H1 (cell line): ENCODE measurements at regions not wholly inside any gene's neighbourhood (a gene's known extent, or its start where the extent isn't known, plus 50 kb on each side); places are given as distances from the start of the nearest gene placed in this dataset.

Experiments used
- CTCF ChIA-PET: fragments of 300-600 bp; sonication (Branson Sonifier 250); formaldehyde crosslinking; loops from one replicate; lab custom pipeline; 2021; ENCODE audit not compliant: partially characterized antibody; lab: Charles Lee
- POLR2A ChIA-PET: fragments of 300-600 bp; sonication (Branson Sonifier 250); formaldehyde crosslinking; loops from one replicate; lab custom pipeline; 2021; ENCODE audit warnings: inconsistent platforms; ENCODE audit not compliant: partially characterized antibody; lab: Charles Lee
- DNase-seq, 2 experiments: peaks; one replicate each; pipeline versions ENCODE4 v3.0.0 to v3.0.0-alpha.2; 2010 to 2022; ENCODE audit warnings: low spot score in 2 of 2, low read depth in 1 of 2, mixed read lengths in 1 of 2
- FAIRE-seq: peaks from 2 replicates; lab custom pipeline; 2011; peaks lifted over from hg19 to GRCh38; lab: Jason Lieb, UNC
- H2AFZ ChIP-seq: 2 replicates; pipeline ENCODE4 v1.8.1; 2012; ENCODE audit warnings: low read length, inconsistent platforms
- H2AK5ac ChIP-seq: 2 replicates; pipeline ENCODE4 v1.6.1; 2013; ENCODE audit warnings: low read depth, low read length
- H2BK120ac ChIP-seq: replicated peaks from 2 replicates; pipeline ENCODE3; 2013; ENCODE audit warnings: low read depth, low read length, inconsistent platforms
- H2BK12ac ChIP-seq: 2 replicates; pipeline ENCODE4 v1.6.1; 2013; ENCODE audit warnings: low read depth, low read length
- H2BK15ac ChIP-seq: 2 replicates; pipeline ENCODE4 v1.6.1; 2013; ENCODE audit warnings: low read length
- H2BK20ac ChIP-seq: 2 replicates; pipeline ENCODE4 v1.6.1; 2013; ENCODE audit warnings: low read length
- H2BK5ac ChIP-seq: 2 replicates; pipeline ENCODE4 v1.6.1; 2013; ENCODE audit warnings: low read depth, low read length
- H3K14ac ChIP-seq: 2 replicates; pipeline ENCODE4 v1.6.1; 2013; ENCODE audit warnings: inconsistent platforms; ENCODE audit not compliant: insufficient read length
- H3K18ac ChIP-seq: 2 replicates; pipeline ENCODE4 v1.6.1; 2013; ENCODE audit warnings: low read length; ENCODE audit errors: extremely low read depth
- H3K23ac ChIP-seq: 2 replicates; pipeline ENCODE4 v1.6.1; 2013; ENCODE audit warnings: inconsistent platforms; ENCODE audit not compliant: insufficient read length
- H3K23me2 ChIP-seq: 2 replicates; pipeline ENCODE4 v1.6.1; 2013; ENCODE audit warnings: low read depth, low read length
- H3K27ac ChIP-seq: 2 replicates; pipeline ENCODE4 v1.6.1; 2011; ENCODE audit warnings: low read depth, low read length, inconsistent platforms
- H3K27me3 ChIP-seq, 4 experiments: replicated peaks in 1 of 4; 1 replicate in 1 of 4; 2 replicates in 3 of 4; pipeline versions ENCODE4 v1.6.1 to v1.8.1; 2011 to 2013; ENCODE audit warnings: low read length in 3 of 4, mild to moderate bottlenecking in 3 of 4, inconsistent platforms in 2 of 4, mixed read lengths in 2 of 4, moderate library complexity in 1 of 4; ENCODE audit not compliant: control insufficient read depth in 3 of 4, insufficient read depth in 3 of 4; ENCODE audit errors: extremely low read depth in 1 of 4
- H3K36me3 ChIP-seq, 4 experiments: 2 replicates each; pipeline versions ENCODE4 v1.6.1 to v1.8.1; 2011 to 2013; ENCODE audit warnings: mild to moderate bottlenecking in 4 of 4, low read length in 3 of 4, moderate library complexity in 2 of 4, control low read depth in 1 of 4, inconsistent platforms in 1 of 4; ENCODE audit not compliant: insufficient read depth in 4 of 4, control insufficient read depth in 2 of 4
- H3K4ac ChIP-seq: replicated peaks from 2 replicates; pipeline ENCODE3; 2013; ENCODE audit warnings: low read length, low read depth, mixed read lengths, inconsistent platforms; ENCODE audit not compliant: insufficient read length
- H3K4me1 ChIP-seq, 4 experiments: replicated peaks in 1 of 4; 1 replicate in 1 of 4; 2 replicates in 3 of 4; pipeline versions ENCODE4 v1.6.1 to v1.8.1; 2011 to 2013; ENCODE audit warnings: low read length in 3 of 4, inconsistent platforms in 2 of 4, mixed read lengths in 1 of 4; ENCODE audit not compliant: insufficient read depth in 4 of 4, control insufficient read depth in 3 of 4
- H3K4me2 ChIP-seq, 2 experiments: 2 replicates each; pipeline versions ENCODE4 v1.6.1 to v1.8.1; 2011 to 2013; ENCODE audit warnings: low read depth in 2 of 2, low read length in 2 of 2, control low read depth in 1 of 2, inconsistent platforms in 1 of 2, mild to moderate bottlenecking in 1 of 2; ENCODE audit not compliant: insufficient read depth in 1 of 2
- H3K4me3 ChIP-seq, 4 experiments: fragments of 200-600, 300-600 bp in 1 of 4; sonication (generic), shearing (Covaris generic), sonication (Bioruptor Twin) in 1 of 4; 2 replicates each; pipeline versions ENCODE4 v1.5.1 to v1.8.1; 2011 to 2016; ENCODE audit warnings: low read length in 4 of 4, low read depth in 3 of 4, control low read depth in 2 of 4, inconsistent platforms in 2 of 4, mild to moderate bottlenecking in 2 of 4, mixed read lengths in 1 of 4, moderate library complexity in 1 of 4; ENCODE audit not compliant: insufficient read depth in 2 of 4; ENCODE audit errors: extremely low read depth in 1 of 4
- H3K56ac ChIP-seq: replicated peaks from 2 replicates; pipeline ENCODE3; 2013; ENCODE audit warnings: low read depth, mild to moderate bottlenecking, mixed read lengths, low read length, inconsistent platforms; ENCODE audit not compliant: insufficient read length
- H3K79me1 ChIP-seq: 2 replicates; pipeline ENCODE4 v1.6.1; 2013; ENCODE audit warnings: low read depth, low read length, control low read depth
- H3K79me2 ChIP-seq, 2 experiments: 2 replicates each; pipeline versions ENCODE4 v1.6.1 to v1.8.1; 2012 to 2013; ENCODE audit warnings: low read length in 2 of 2, mild to moderate bottlenecking in 2 of 2, inconsistent platforms in 1 of 2; ENCODE audit not compliant: insufficient read depth in 2 of 2, control insufficient read depth in 1 of 2
- H3K9ac ChIP-seq, 4 experiments: replicated peaks in 1 of 4; 1 replicate in 1 of 4; 2 replicates in 3 of 4; pipeline versions ENCODE4 v1.6.1 to v1.8.1; 2011 to 2013; ENCODE audit warnings: low read depth in 3 of 4, low read length in 3 of 4, control low read depth in 2 of 4, mild to moderate bottlenecking in 2 of 4, moderate library complexity in 2 of 4, inconsistent platforms in 1 of 4; ENCODE audit errors: extremely low read depth in 1 of 4
- H3K9me3 ChIP-seq, 2 experiments: 2 replicates each; pipeline versions ENCODE4 v1.6.1 to v1.8.1; 2012 to 2013; ENCODE audit warnings: mild to moderate bottlenecking in 2 of 2, moderate library complexity in 2 of 2, control low read depth in 1 of 2, inconsistent platforms in 1 of 2, low read depth in 1 of 2, low read length in 1 of 2, mixed read lengths in 1 of 2; ENCODE audit not compliant: insufficient read depth in 2 of 2
- H4K20me1 ChIP-seq, 2 experiments: replicated peaks in 1 of 2; 2 replicates each; pipeline versions ENCODE3 to v1.8.1; 2011 to 2013; ENCODE audit warnings: inconsistent platforms in 2 of 2, low read length in 2 of 2, mild to moderate bottlenecking in 1 of 2; ENCODE audit not compliant: insufficient read depth in 2 of 2, control insufficient read depth in 1 of 2
- H4K5ac ChIP-seq: 2 replicates; pipeline ENCODE4 v1.6.1; 2013; ENCODE audit warnings: low read length, low read depth, mixed read lengths, inconsistent platforms; ENCODE audit not compliant: insufficient read length
- H4K8ac ChIP-seq: 2 replicates; pipeline ENCODE4 v1.8.0; 2013; ENCODE audit warnings: mild to moderate bottlenecking, moderate library complexity, low read length, inconsistent platforms; ENCODE audit not compliant: insufficient read depth; ENCODE audit errors: extremely low read depth
- H4K91ac ChIP-seq: replicated peaks from 2 replicates; pipeline ENCODE3; 2013; ENCODE audit warnings: low read length, mixed read lengths, inconsistent platforms; ENCODE audit not compliant: insufficient read length
- NANOG ChIP-seq: IDR thresholded peaks from 2 replicates; pipeline ENCODE4 v1.6.1; 2011; ENCODE audit warnings: low read length, low read depth, mild to moderate bottlenecking, inconsistent platforms; ENCODE audit not compliant: insufficient read depth, poor library complexity, severe bottlenecking
- ZNF274 ChIP-seq: IDR thresholded peaks from 2 replicates; pipeline ENCODE4 v1.7.0; 2012; ENCODE audit warnings: low read length, borderline replicate concordance; ENCODE audit errors: extremely low read depth
- WGBS, 2 experiments: shearing (Covaris generic) in 1 of 2; methylation state at CpG; one replicate each; pipeline versions ENCODE4 v1.1.6 to v1.1.7; 2013 to 2015; ENCODE audit warnings: low lambda C conversion rate in 2 of 2, mixed read lengths in 2 of 2, inconsistent platforms in 1 of 2, low coverage in 1 of 2, missing lambda C conversion rate in 1 of 2; ENCODE audit not compliant: insufficient replicate concordance in 2 of 2, insufficient coverage in 1 of 2, insufficient read length in 1 of 2; ENCODE audit errors: extremely low coverage in 1 of 2, missing lambda C conversion rate in 1 of 2; 5-methylcytosine and 5-hydroxymethylcytosine counted together

DNA sequence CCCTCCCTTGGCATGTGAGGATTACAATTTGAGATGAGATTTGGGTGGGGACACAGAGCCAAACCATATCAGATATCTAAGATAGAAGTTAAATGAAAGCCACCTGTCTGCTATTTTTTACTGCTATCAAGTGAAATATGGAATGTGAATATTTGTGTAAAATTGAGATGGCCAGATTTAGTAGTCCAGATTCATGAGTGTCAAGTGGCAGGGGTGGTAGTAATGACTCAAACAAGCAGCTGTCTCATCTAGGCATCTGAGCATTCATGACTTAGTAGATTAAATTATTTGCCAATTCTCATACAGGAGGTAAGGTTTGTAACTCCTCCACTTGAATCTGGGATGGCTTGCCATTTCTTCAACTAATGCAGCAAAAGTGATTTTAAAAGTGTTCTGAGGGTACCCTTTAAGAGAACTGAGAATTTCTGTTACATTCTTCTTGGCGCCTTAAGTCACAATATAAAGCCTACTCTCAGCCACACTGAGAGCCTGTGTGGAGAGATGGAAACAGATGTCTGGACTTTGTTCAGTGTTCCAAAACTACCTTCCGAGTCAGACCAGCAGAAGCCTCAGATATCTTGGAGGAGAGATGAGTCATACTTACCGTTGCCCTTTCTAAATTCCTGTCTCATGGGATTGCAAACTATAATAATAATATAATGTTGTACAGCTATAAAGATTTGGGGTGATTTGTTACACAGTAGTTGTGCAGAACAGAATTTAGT, 1065.6 kb upstream of the TMPRSS15 start:
- Histone ChIP-seq H3K23me2 (no peaks in the 10 kb centered on the region), H3K79me2 (no peaks in the 10 kb centered on the region), H4K5ac (no peak overlapping the region), H2AK5ac (no peak overlapping the region), H3K18ac (no peak overlapping the region), H3K36me3 (peaks cover 0 to 5% (median 0%) of the 10 kb centered on the region in 4 experiments; a peak in 1 of 8 replicates), H3K4me2 (no peak overlapping the region), H3K9ac (no peak overlapping the region), H2BK120ac (no peak overlapping the region), H3K9me3 (peaks cover 11 to 18% of the 10 kb centered on the region in 2 experiments), H2BK20ac (no peak overlapping the region), H3K27me3 (no peaks in the 10 kb centered on the region), H3K27ac (no peak overlapping the region), H4K91ac (no peak overlapping the region), H3K4ac (no peak overlapping the region), H2BK15ac (no peak overlapping the region), H3K4me3 (no peak overlapping the region), H4K20me1 (no peaks in the 10 kb centered on the region), H2AFZ (no peak overlapping the region), H2BK12ac (no peak overlapping the region), H3K4me1 (no peaks in the 10 kb centered on the region), H3K79me1 (no peaks in the 10 kb centered on the region), H3K23ac (no peak overlapping the region), H2BK5ac (no peak overlapping the region), H3K14ac (no peak overlapping the region), H3K56ac (no peak overlapping the region), H4K8ac (no peak overlapping the region)
- FAIRE-seq (no peak), DNase-seq (no peak)
- TF ChIP-seq ZNF274 = no peak
- TF ChIP-seq NANOG = no peak
- CTCF ChIA-PET = no interaction called here
- POLR2A ChIA-PET = no interaction called here
- 92% methylated on average over 3 of the region's 3 CpGs; no CpG with 5 or more reads in 1 of the 2 experiments for WGBS, 2 experiments
